DOHH2 (cell line): ENCODE measurements at regions not wholly inside any gene's neighbourhood (a gene's known extent, or its start where the extent isn't known, plus 50 kb on each side); places are given as distances from the start of the nearest gene placed in this dataset.

ENCODE experiments used
- CTCF ChIP-seq: fragments of 200-600 bp; sonication (generic); IDR thresholded peaks from one replicate; pipeline ENCODE4 v1.5.1; 2014; ENCODE audit warnings: antibody characterized with exemption, mild to moderate bottlenecking, low read depth, low read length; ENCODE audit not compliant: poor library complexity, severe bottlenecking
- EZH2phosphoT487 ChIP-seq: fragments of 200-600 bp; sonication (generic); IDR thresholded peaks from 2 replicates; pipeline ENCODE4 v1.6.1; 2017; ENCODE audit warnings: borderline replicate concordance, mild to moderate bottlenecking, antibody characterized with exemption, low read length, moderate library complexity, mixed read lengths

GRCh38 chr2:104649866-104650265, 204.0 kb upstream of the POU3F3 start:
- no peak for TF ChIP-seq CTCF
- no peak for TF ChIP-seq EZH2phosphoT487
